GM23338 (cell line): ENCODE measurements at regions not wholly inside any gene's neighbourhood (a gene's known extent, or its start where the extent isn't known, plus 50 kb on each side); places are given as distances from the start of the nearest gene placed in this dataset.

Experiments
- ATAC-seq: fragments of 200-7000 bp; cut with Tn5 transposase; 3 replicates; pipeline ENCODE4 v1.9.1; 2020
- DNase-seq: peaks from one replicate; pipeline ENCODE4 v3.0.0-alpha.2; 2015; ENCODE audit warnings: low spot score
- H2AFZ ChIP-seq: fragments of 200-600 bp; sonication (generic); 2 replicates; pipeline ENCODE4 v1.8.0; 2016; ENCODE audit warnings: antibody characterized with exemption, mild to moderate bottlenecking, moderate library complexity
- H3F3A ChIP-seq: fragments of 200-600 bp; sonication (generic); replicated peaks from 2 replicates; pipeline ENCODE4 v1.8.0; 2017; ENCODE audit warnings: antibody characterized with exemption, mixed run types, low read depth
- H3K27ac ChIP-seq: fragments of 200-600 bp; sonication (generic); 2 replicates; pipeline ENCODE4 v1.6.1; 2016; ENCODE audit warnings: low read depth
- H3K27me3 ChIP-seq: fragments of 200-600 bp; sonication (generic); 2 replicates; pipeline ENCODE4 v1.8.0; 2016; ENCODE audit warnings: mild to moderate bottlenecking, mixed run types, moderate library complexity; ENCODE audit not compliant: insufficient read depth
- H3K36me3 ChIP-seq: fragments of 200-600 bp; sonication (generic); 2 replicates; pipeline ENCODE4 v1.8.0; 2016; ENCODE audit warnings: mild to moderate bottlenecking; ENCODE audit not compliant: insufficient read depth
- H3K4me1 ChIP-seq: fragments of 200-600 bp; sonication (generic); 2 replicates; pipeline ENCODE4 v1.8.0; 2016; ENCODE audit warnings: mild to moderate bottlenecking, moderate library complexity; ENCODE audit not compliant: insufficient read depth
- H3K4me2 ChIP-seq: fragments of 200-600 bp; sonication (generic); 2 replicates; pipeline ENCODE4 v1.7.1; 2017; ENCODE audit warnings: mixed run types
- H3K4me3 ChIP-seq: fragments of 200-600 bp; sonication (generic); 2 replicates; pipeline ENCODE4 v1.6.1; 2016; ENCODE audit warnings: mixed run types
- H3K79me2 ChIP-seq: fragments of 200-600 bp; sonication (generic); replicated peaks from 2 replicates; pipeline ENCODE4 v1.8.0; 2017; ENCODE audit warnings: mild to moderate bottlenecking; ENCODE audit not compliant: insufficient read depth
- H3K9me2 ChIP-seq: fragments of 200-600 bp; sonication (generic); 2 replicates; pipeline ENCODE4 v1.8.0; 2017; ENCODE audit not compliant: insufficient read depth
- H4K20me1 ChIP-seq: fragments of 200-600 bp; sonication (generic); replicated peaks from 2 replicates; pipeline ENCODE4 v1.8.0; 2017; ENCODE audit warnings: mild to moderate bottlenecking; ENCODE audit not compliant: insufficient read depth
- H3K27ac Mint-ChIP-seq: 2 replicates; pipeline ENCODE4 v1.8.0; 2020; ENCODE audit warnings: inconsistent platforms, mild to moderate bottlenecking, moderate library complexity, mixed read lengths
- H3K27me3 Mint-ChIP-seq: 3 replicates; pipeline ENCODE4 v1.8.0; 2022; ENCODE audit warnings: low read depth, mild to moderate bottlenecking, moderate library complexity, mixed read lengths, inconsistent platforms; ENCODE audit not compliant: insufficient read depth, poor library complexity
- H3K36me3 Mint-ChIP-seq: 3 replicates; pipeline ENCODE4 v1.8.0; 2021; ENCODE audit warnings: low read depth, mild to moderate bottlenecking, inconsistent platforms, moderate library complexity, mixed read lengths
- H3K4me1 Mint-ChIP-seq: 3 replicates; pipeline ENCODE4 v1.8.0; 2020; ENCODE audit warnings: mild to moderate bottlenecking, inconsistent platforms, mixed read lengths
- H3K4me3 Mint-ChIP-seq: 3 replicates; pipeline ENCODE4 v1.8.0; 2021; ENCODE audit warnings: moderate library complexity, mild to moderate bottlenecking, inconsistent platforms, mixed read lengths
- H3K9me3 Mint-ChIP-seq: 3 replicates; pipeline ENCODE4 v1.8.0; 2020; ENCODE audit warnings: moderate library complexity, mild to moderate bottlenecking, inconsistent platforms, mixed read lengths
- ETS1 ChIP-seq: IDR thresholded peaks from 2 replicates; pipeline ENCODE4 v1.6.1; 2016; ENCODE audit warnings: antibody characterized with exemption
- EZH2phosphoT487 ChIP-seq: fragments of 200-600 bp; sonication (generic); IDR thresholded peaks from one replicate; pipeline ENCODE4 v1.8.1; 2018; ENCODE audit warnings: antibody characterized with exemption; ENCODE audit not compliant: unreplicated experiment
- JUNB ChIP-seq: IDR thresholded peaks from one replicate; pipeline ENCODE4 v1.6.1; 2016; ENCODE audit warnings: antibody characterized with exemption; ENCODE audit not compliant: unreplicated experiment
- NANOG ChIP-seq: IDR thresholded peaks from 2 replicates; pipeline ENCODE4 v1.6.1; 2016; ENCODE audit warnings: antibody characterized with exemption, borderline replicate concordance
- POLR2AphosphoS5 ChIP-seq: IDR thresholded peaks from 2 replicates; pipeline ENCODE4 v1.6.1; 2016; ENCODE audit warnings: antibody characterized with exemption, low read depth
- REST ChIP-seq: IDR thresholded peaks from one replicate; pipeline ENCODE4 v1.6.1; 2018; ENCODE audit warnings: antibody characterized with exemption; ENCODE audit not compliant: unreplicated experiment
- ZNF114 ChIP-seq: fragments of 250-450 bp; sonication (Bioruptor Pico); IDR thresholded peaks from 2 replicates; pipeline ENCODE4 v1.5.0; 2020; ENCODE audit warnings: mild to moderate bottlenecking, moderate library complexity
- ZNF462 ChIP-seq: fragments of 250-450 bp; sonication (Bioruptor Pico); IDR thresholded peaks from 2 replicates; pipeline ENCODE4 v1.5.0; 2020; ENCODE audit warnings: mild to moderate bottlenecking, moderate library complexity
- TF ChIP-seq, protein P1 (sequence below), 2 experiments: fragments of 200-600 bp in 1 of 2; sonication (generic) in 1 of 2; conservative IDR thresholded peaks; 2 replicates each; pipeline versions ENCODE4 v1.5.1 to v1.6.1; 2016 to 2017; ENCODE audit warnings: antibody characterized with exemption in 2 of 2, low read depth in 2 of 2, mild to moderate bottlenecking in 2 of 2, moderate library complexity in 1 of 2

- H3K4me3 ChIP-seq = no peak overlapping the region
- H3K9me3 Mint-ChIP-seq = no peaks in the 10 kb centered on the region
- ATAC-seq = no peak
- peaks cover 5% of the 10 kb centered on the region for H3K9me2 ChIP-seq
- TF ChIP-seq JUNB (no peak), EZH2phosphoT487 (no peak), ZNF114 (CRISPR knock-in tag) (no peak), NANOG (no peak), ETS1 (no peak)
- H3K36me3 ChIP-seq = no peaks in the 10 kb centered on the region
- no peaks in the 10 kb centered on the region for H3K79me2 ChIP-seq
- no peaks in the 10 kb centered on the region for H4K20me1 ChIP-seq
- H2AFZ ChIP-seq = no peak overlapping the region
- no peaks in the 10 kb centered on the region for H3K4me1 Mint-ChIP-seq
- H3F3A ChIP-seq = no peaks in the 10 kb centered on the region
- H3K36me3 Mint-ChIP-seq = no peaks in the 10 kb centered on the region
- no peak overlapping the region for H3K4me3 Mint-ChIP-seq
- no peaks in the 10 kb centered on the region for H3K4me1 ChIP-seq
- H3K27me3 ChIP-seq = no peaks in the 10 kb centered on the region
- H3K27me3 Mint-ChIP-seq = peaks cover 2% of the 10 kb centered on the region
- no peak overlapping the region for H3K4me2 ChIP-seq
- DNase-seq = no peak
- no peak overlapping the region for H3K27ac Mint-ChIP-seq
- no peak overlapping the region for H3K27ac ChIP-seq
These were observed 128.6 kb upstream of the MDFIC start for GRCh38 chr7:114793155-114793845.

DNA sequence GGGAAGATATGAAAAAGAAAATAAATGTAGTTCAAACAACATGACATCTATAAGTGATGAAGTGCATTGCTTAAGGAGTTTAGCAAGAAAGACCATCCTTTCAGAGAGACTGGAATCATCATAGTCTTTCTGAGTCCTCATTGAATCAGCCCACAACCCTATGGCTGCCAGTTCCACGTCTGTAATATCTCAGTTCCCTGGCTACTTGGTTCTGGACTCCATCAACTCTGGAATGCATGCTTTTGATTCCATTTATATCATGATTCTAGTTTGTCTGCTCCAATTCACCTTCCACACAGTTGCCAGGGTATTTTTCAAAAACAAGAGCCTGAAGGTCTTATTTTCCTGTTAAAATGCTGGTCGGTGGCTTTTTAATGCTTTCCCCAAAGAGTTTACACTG, 126.4 kb upstream of the MDFIC start:
- 0 out of 2 replicates have a peak overlapping the region, but pooled peaks have one; percentile 33 for H3K27ac Mint-ChIP-seq
- no peak for TF ChIP-seq REST
- no peak for TF ChIP-seq ZNF462
- no peak for TF ChIP-seq EZH2phosphoT487
- TF ChIP-seq POLR2AphosphoS5 = no peak
- TF ChIP-seq, protein P1, sequence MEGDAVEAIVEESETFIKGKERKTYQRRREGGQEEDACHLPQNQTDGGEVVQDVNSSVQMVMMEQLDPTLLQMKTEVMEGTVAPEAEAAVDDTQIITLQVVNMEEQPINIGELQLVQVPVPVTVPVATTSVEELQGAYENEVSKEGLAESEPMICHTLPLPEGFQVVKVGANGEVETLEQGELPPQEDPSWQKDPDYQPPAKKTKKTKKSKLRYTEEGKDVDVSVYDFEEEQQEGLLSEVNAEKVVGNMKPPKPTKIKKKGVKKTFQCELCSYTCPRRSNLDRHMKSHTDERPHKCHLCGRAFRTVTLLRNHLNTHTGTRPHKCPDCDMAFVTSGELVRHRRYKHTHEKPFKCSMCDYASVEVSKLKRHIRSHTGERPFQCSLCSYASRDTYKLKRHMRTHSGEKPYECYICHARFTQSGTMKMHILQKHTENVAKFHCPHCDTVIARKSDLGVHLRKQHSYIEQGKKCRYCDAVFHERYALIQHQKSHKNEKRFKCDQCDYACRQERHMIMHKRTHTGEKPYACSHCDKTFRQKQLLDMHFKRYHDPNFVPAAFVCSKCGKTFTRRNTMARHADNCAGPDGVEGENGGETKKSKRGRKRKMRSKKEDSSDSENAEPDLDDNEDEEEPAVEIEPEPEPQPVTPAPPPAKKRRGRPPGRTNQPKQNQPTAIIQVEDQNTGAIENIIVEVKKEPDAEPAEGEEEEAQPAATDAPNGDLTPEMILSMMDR (conservative IDR thresholded peaks at IDR 0.05; ENCODE audit: low read depth in 2 of 2) = no peak

More for the DNA sequence above, 126.4 kb upstream of the MDFIC start:
- Mint-ChIP-seq H3K9me3 (no peaks in the 10 kb centered on the region), H3K4me3 (no peak overlapping the region), H3K27me3 (no peaks in the 10 kb centered on the region), H3K4me1 (no peaks in the 10 kb centered on the region), H3K36me3 (no peaks in the 10 kb centered on the region)
- Histone ChIP-seq H4K20me1 (no peaks in the 10 kb centered on the region), H3K36me3 (no peaks in the 10 kb centered on the region), H3K4me1 (no peaks in the 10 kb centered on the region), H3K79me2 (no peaks in the 10 kb centered on the region), H3K9me2 (no peaks in the 10 kb centered on the region; the same call in 1 of the 2 replicates), H3K4me3 (no peak overlapping the region), H2AFZ (no peak overlapping the region), H3K4me2 (no peak overlapping the region), H3F3A (no peaks in the 10 kb centered on the region), H3K27ac (no peak overlapping the region), H3K27me3 (no peaks in the 10 kb centered on the region)
- DNase-seq = no peak
- no peak for ATAC-seq
